GM03348 (cell line): ENCODE measurements at regions not wholly inside any gene's neighbourhood (a gene's known extent, or its start where the extent isn't known, plus 50 kb on each side); places are given as distances from the start of the nearest gene placed in this dataset.

ENCODE experiments used
- DNase-seq: peaks from one replicate; pipeline ENCODE4 v3.0.0; 2012; ENCODE audit warnings: low spot score

GRCh38 chr9:103913899-103914298 is 180.2 kb upstream of the SMC2 start:
- no peak for DNase-seq

- DNase-seq: no peak
Observed at GRCh38 chr9:103919605-103920209, 174.4 kb upstream of the SMC2 start.

GRCh38 chr9:103928442-103928841 is 165.7 kb upstream of the SMC2 start:
- no peak for DNase-seq

GRCh38 chr9:103941104-103941503 is 153.0 kb upstream of the SMC2 start:
- DNase-seq: no peak

- no peak for DNase-seq
Observed at GRCh38 chr9:103942200-103942599, 151.9 kb upstream of the SMC2 start.

GRCh38 chr9:103942651-103943050 is 151.5 kb upstream of the SMC2 start:
- DNase-seq: no peak

- DNase-seq: no peak
Observed at GRCh38 chr9:103949096-103949495, 145.0 kb upstream of the SMC2 start.

- DNase-seq: no peak
Observed at GRCh38 chr9:103977163-103977562, 116.9 kb upstream of the SMC2 start.

GRCh38 chr9:103978396-103978795 is 115.7 kb upstream of the SMC2 start:
- no peak for DNase-seq

- no peak for DNase-seq
Observed at GRCh38 chr9:103981912-103982311, 112.2 kb upstream of the SMC2 start.

GRCh38 chr9:103985077-103985476 is 109.0 kb upstream of the SMC2 start:
- DNase-seq: no peak

- no peak for DNase-seq
Observed at GRCh38 chr9:103988821-103989220, 105.3 kb upstream of the SMC2 start.

GRCh38 chr9:103990311-103990710 is 103.8 kb upstream of the SMC2 start:
- DNase-seq: no peak

- no peak for DNase-seq
Observed at GRCh38 chr9:103991001-103991400, 103.1 kb upstream of the SMC2 start.

GRCh38 chr9:103991698-103992097 is 102.4 kb upstream of the SMC2 start:
- no peak for DNase-seq

- no peak for DNase-seq
Observed at GRCh38 chr9:103992938-103993579, 101.0 kb upstream of the SMC2 start.

GRCh38 chr9:103997856-103998370 is 96.2 kb upstream of the SMC2 start:
- DNase-seq: no peak

GRCh38 chr9:103999375-104000062 is 94.6 kb upstream of the SMC2 start:
- no peak for DNase-seq

- no peak for DNase-seq
Observed at GRCh38 chr9:104009826-104010225, 84.3 kb upstream of the SMC2 start.

- no peak for DNase-seq
Observed at GRCh38 chr9:104022083-104022482, 72.0 kb upstream of the SMC2 start.

- DNase-seq: no peak
Observed at GRCh38 chr9:104025104-104025503, 69.0 kb upstream of the SMC2 start.

- DNase-seq: peak; percentile 9
Observed at GRCh38 chr9:104025945-104026344, 68.2 kb upstream of the SMC2 start.

- no peak for DNase-seq
Observed at GRCh38 chr9:104027295-104027694, 66.8 kb upstream of the SMC2 start.
